Large intestine (tissue), 3 donors: ENCODE measurements at regions not wholly inside any gene's neighbourhood (a gene's known extent, or its start where the extent isn't known, plus 50 kb on each side); places are given as distances from the start of the nearest gene placed in this dataset.

ENCODE experiments used
- DNase-seq, 2 donors: peaks; one replicate each; pipeline versions ENCODE4 v3.0.0 to v3.0.0-alpha.2; 2013
- H3K27ac ChIP-seq: one replicate; pipeline ENCODE4 v1.5.1; 2013; ENCODE audit warnings: low read length
- H3K27me3 ChIP-seq: 2 replicates; pipeline ENCODE4 v1.6.1; 2013; ENCODE audit warnings: low read length; ENCODE audit not compliant: control insufficient read depth, insufficient read depth
- H3K36me3 ChIP-seq: 2 replicates; pipeline ENCODE4 v1.6.1; 2013; ENCODE audit warnings: low read length; ENCODE audit not compliant: control insufficient read depth, insufficient read depth
- H3K4me1 ChIP-seq: one replicate; pipeline ENCODE4 v1.6.1; 2013; ENCODE audit warnings: low read length; ENCODE audit not compliant: control insufficient read depth, insufficient read depth
- H3K4me3 ChIP-seq: one replicate; pipeline ENCODE4 v1.5.1; 2013; ENCODE audit warnings: low read length
- H3K9me3 ChIP-seq: one replicate; pipeline ENCODE4 v1.6.1; 2013; ENCODE audit warnings: mild to moderate bottlenecking, low read depth, low read length, moderate library complexity; ENCODE audit not compliant: control insufficient read depth
- WGBS: methylation state at CpG from one replicate; pipeline ENCODE4 v1.1.5; 2013; ENCODE audit warnings: low lambda C conversion rate; ENCODE audit not compliant: insufficient coverage; 5-methylcytosine and 5-hydroxymethylcytosine counted together

DNA sequence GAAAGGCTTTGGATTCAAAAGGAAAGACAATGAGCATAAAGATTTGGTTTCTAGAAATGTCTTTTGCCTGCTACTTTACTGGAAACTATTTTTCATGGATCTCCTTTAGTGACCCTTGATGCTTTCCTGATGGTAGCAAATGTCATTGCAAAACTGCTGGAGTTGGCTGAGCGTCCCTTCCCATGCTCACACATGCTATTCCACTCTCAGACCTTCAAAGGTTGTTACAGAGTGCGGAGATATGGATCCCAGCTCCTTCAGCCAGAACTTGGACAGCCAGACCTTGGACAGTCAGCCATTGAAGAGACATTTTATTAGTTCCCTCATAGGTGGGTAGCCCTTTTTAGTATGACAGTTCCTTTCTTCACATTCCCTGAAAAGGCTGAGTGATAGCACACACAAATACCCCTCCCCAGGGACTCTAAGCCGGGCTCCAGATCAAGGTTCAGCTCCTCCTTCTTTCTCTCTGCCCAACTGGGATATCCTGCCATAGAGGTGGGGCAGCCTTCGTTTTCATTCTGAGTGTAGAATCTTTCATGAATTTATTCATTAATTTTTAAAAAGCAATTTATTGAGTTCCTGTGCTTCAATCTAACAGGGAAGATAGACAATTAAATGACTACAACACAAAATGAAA lies 153.3 kb upstream of the SLC44A1 start:
- no peaks in the 10 kb centered on the region for H3K4me1 ChIP-seq
- peak in 1 of 2 donors; percentile 30 for DNase-seq
- WGBS = no CpG with 5 or more reads among the region's 4 CpGs
- H3K27me3 ChIP-seq = no peaks in the 10 kb centered on the region
- H3K36me3 ChIP-seq = no peaks in the 10 kb centered on the region
- no peak overlapping the region for H3K4me3 ChIP-seq
- H3K27ac ChIP-seq = no peak overlapping the region
- no peaks in the 10 kb centered on the region for H3K9me3 ChIP-seq

DNA sequence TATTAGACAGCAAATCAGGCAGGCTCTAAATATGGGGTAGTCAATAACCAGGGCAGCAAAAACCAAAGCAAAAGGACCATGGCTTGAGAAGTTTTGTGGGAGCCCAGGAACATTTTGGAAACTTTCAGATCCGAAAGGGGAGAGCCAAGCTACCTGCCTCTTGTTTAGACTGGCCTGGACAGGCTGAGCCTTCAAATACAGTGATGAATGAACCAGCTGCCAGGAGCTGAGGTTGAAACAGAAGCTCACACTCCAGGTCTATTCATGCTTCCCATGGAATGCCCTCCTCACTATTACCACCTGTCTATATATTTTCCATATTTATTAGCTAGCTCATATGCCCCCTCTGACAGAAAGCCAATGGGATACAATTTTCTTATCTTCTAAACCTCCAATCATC lies 150.8 kb upstream of the SLC44A1 start:
- no CpG with 5 or more reads among the region's 1 CpG for WGBS
- Histone ChIP-seq H3K27ac (no peak overlapping the region), H3K36me3 (no peaks in the 10 kb centered on the region), H3K4me3 (no peak overlapping the region), H3K4me1 (no peaks in the 10 kb centered on the region), H3K27me3 (no peaks in the 10 kb centered on the region), H3K9me3 (no peaks in the 10 kb centered on the region)
- no peak for DNase-seq

DNA sequence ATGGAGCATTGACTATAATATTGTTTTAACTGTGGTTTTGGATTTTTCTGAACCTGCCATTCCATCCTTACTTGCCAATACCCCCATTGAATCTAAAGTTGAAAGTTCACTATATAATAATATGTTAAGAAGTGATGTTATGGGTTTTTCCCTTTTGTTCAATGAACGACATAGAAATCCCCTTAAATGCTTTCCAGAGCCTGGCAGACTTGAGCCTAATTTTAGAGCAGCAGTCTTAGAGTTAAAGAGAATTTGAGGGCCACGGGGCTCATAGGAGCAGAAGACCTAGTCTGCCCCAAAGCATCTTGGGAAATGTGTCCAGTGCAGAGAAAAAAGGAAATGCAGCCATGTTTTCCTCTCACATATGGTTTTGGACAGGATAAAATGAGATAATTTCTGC lies 146.1 kb upstream of the SLC44A1 start:
- no peak for DNase-seq

DNA sequence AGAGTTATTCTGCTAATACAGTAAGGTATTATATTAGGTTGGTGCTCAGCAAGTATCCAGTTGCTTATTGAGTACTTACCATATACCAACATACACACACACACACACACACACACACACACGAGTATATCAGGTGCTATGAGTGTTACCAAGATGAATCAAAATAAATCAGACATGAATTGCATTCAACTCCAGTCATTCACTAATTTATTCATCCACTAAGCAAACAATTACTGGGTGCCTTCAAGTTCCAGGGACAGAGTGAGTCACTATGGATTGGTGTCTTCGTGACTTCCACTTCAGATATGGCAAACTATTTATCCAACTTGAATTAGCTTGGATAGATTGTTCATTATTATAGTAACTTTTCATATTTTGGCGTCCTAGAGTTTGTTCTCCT lies 140.7 kb upstream of the SLC44A1 start:
- H3K4me3 ChIP-seq = no peak overlapping the region
- no peaks in the 10 kb centered on the region for H3K36me3 ChIP-seq
- 79% methylated on average over 2 of the region's 3 CpGs for WGBS
- no peak overlapping the region for H3K27ac ChIP-seq
- H3K9me3 ChIP-seq = no peaks in the 10 kb centered on the region
- H3K27me3 ChIP-seq = no peaks in the 10 kb centered on the region
- DNase-seq = no peak
- no peaks in the 10 kb centered on the region for H3K4me1 ChIP-seq

More for the DNA sequence above, 146.1 kb upstream of the SLC44A1 start:
- Histone ChIP-seq H3K4me1 (no peaks in the 10 kb centered on the region), H3K36me3 (no peaks in the 10 kb centered on the region), H3K27me3 (no peaks in the 10 kb centered on the region), H3K27ac (no peak overlapping the region), H3K9me3 (no peaks in the 10 kb centered on the region), H3K4me3 (no peak overlapping the region)
- no CpG with 5 or more reads among the region's 2 CpGs for WGBS

DNA sequence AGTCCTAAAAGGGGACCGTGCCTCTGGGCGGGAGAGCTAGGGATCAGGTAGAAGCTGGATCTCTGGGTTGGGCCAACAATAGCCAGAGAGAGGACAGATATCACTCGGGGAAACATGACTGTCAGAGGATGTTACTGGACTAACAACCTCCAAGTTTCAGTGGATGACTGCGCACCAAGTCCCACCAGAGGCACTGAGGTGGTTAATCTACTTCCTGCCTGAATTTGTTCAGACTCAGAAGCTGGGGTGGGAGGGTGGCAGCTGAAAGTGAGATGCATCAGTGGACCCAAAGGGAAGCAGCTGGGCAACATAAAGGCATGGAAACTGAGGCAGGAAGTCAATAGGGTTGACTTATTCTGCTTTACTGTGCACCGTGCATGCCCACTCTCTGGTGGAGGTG lies 130.1 kb upstream of the SLC44A1 start:
- Histone ChIP-seq H3K27ac (no peak overlapping the region), H3K4me3 (no peak overlapping the region), H3K27me3 (no peaks in the 10 kb centered on the region), H3K36me3 (no peaks in the 10 kb centered on the region), H3K9me3 (no peaks in the 10 kb centered on the region), H3K4me1 (peaks cover 22% of the 10 kb centered on the region)
- WGBS = no CpG with 5 or more reads among the region's 5 CpGs
- DNase-seq = no peak

DNA sequence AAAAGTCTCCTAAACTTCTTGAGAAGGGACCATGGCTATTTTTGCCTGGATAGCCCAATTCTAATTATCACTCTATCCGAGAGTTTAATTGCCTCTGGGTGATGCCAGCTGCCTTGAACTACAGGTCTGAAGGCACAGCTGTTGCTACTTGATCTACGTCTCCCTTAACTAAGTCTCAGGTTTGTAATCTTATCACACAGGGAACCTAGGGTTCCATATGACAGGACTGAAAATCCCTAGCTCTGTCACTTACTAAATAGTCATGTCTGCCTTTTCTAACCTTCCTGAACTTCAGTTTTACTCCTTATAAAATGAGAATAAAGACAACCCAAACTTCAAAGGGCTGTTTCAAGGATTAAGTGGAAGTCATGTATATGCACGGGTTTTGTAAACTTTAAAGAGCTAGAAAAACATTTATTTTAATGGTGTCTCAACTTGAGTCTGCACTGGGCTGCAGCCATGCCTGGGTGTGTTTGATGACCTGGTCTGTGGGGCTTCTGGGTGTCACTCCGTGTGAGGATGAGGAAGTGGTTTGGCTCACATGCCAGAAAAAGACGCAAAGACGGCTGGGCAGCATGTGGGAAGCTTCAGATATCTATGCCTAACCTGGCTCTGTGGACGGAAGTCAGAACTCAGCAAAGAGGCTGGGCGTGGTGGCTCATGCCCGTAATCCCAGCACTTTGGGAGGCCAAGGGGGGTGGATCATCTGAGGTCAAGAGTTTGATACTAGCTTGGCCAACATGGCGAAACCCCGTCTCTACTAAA lies 129.3 kb upstream of the SLC44A1 start:
- no peaks in the 10 kb centered on the region for H3K27me3 ChIP-seq
- H3K36me3 ChIP-seq = no peaks in the 10 kb centered on the region
- H3K4me1 ChIP-seq = peaks cover 22% of the 10 kb centered on the region
- DNase-seq = peak in 1 of 2 donors; percentile 35
- no peak overlapping the region for H3K4me3 ChIP-seq
- no CpG with 5 or more reads among the region's 11 CpGs for WGBS
- no peaks in the 10 kb centered on the region for H3K9me3 ChIP-seq
- peak overlapping the region; percentile 88 for H3K27ac ChIP-seq

DNA sequence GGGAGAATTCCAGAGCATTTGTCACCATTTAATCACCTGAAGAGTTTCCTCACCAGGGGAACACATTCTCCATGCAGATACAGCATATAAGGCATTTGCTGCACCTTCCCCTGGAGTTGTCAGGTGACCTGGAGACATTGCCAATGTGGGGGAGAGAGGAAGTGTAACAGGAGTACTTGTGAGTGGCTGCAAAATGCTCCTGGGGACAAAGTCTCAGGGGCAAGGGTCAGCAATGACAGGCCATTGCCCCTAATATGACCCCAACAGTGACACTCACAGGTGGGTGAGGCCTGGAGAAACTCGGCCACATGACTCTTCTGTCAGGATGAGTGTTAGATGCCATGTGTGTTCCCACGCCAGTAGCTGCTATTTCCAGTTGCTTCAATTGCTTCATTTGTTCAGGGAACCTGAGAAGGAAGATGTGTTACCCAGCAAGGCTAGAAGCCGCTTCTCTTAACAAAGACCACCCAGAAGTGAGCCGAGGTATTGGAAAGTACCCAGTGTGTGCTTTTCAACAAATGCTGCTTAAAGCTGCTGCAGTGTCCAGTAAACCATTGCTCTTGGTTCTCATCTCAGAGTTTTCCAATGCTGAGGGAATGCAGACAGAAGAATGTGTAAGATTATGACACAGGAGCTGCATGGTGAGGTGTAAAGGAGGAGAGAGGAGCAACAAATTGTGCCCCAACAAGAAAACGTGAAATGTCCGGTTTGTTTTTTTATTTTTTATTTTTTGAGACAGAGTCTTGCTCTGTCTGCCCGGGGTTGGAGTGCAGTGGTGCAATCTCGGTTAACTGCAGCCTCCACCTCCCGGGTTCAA lies 128.2 kb upstream of the SLC44A1 start:
- no peaks in the 10 kb centered on the region for H3K27me3 ChIP-seq
- WGBS = 60% methylated on average over 1 of the region's 9 CpGs

DNA sequence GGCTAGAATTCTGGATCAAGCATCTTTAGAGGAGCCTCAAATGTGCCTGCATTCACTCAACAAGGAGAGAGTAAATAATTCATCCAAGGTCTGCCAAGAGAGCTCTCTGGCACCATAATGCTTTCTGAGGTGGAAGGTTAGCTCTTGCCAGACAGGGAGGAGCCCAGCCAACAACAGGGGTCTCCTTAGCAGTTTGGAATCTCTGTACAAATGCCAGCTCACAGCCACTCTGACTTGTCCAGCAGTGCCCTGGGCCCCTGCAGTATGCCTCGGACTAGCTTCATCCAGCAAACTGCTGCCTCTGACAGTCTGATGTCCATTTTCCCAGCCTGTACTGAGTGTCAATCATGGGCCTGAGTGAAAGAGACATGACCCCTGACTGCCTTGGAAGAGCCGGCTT lies 127.2 kb upstream of the SLC44A1 start:
- DNase-seq = no peak
- peaks cover 27% of the 10 kb centered on the region for H3K4me1 ChIP-seq
- H3K36me3 ChIP-seq = no peaks in the 10 kb centered on the region
- whole genome bisulfite sequencing = no CpG with 5 or more reads among the region's 2 CpGs
- H3K4me3 ChIP-seq = no peak overlapping the region
- no peaks in the 10 kb centered on the region for H3K27me3 ChIP-seq
- peak overlapping the region; percentile 88 for H3K27ac ChIP-seq
- no peaks in the 10 kb centered on the region for H3K9me3 ChIP-seq

More for the DNA sequence above, 128.2 kb upstream of the SLC44A1 start:
- Histone ChIP-seq H3K27ac (peak overlapping the region; percentile 88), H3K4me3 (no peak overlapping the region), H3K4me1 (peaks cover 22% of the 10 kb centered on the region), H3K9me3 (no peaks in the 10 kb centered on the region), H3K36me3 (no peaks in the 10 kb centered on the region)
- DNase-seq = peak; percentile 94 to 97

DNA sequence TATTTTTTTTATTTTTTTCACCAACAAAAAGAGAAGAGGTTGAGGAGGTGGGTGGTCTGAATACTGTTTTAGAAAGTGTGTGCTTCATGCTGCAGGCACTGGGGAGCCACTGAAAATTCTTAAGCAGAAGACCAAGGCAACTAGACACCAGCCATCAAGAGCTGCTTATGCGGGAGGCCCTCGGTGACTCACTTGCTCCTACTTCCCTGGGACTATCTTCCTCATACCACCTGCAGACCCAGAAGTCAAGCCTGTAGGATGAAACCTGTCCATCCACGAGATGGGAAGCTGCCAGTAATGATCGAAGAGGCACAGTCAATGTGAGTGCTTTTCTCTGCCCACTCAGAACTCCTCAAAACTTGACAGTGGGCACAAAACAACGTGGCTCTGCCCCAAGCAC lies 125.8 kb upstream of the SLC44A1 start:
- Histone ChIP-seq H3K27ac (no peak overlapping the region), H3K9me3 (no peaks in the 10 kb centered on the region), H3K36me3 (no peaks in the 10 kb centered on the region), H3K27me3 (no peaks in the 10 kb centered on the region), H3K4me1 (peaks cover 30% of the 10 kb centered on the region), H3K4me3 (no peak overlapping the region)
- WGBS = no CpG with 5 or more reads among the region's 5 CpGs
- DNase-seq = no peak

DNA sequence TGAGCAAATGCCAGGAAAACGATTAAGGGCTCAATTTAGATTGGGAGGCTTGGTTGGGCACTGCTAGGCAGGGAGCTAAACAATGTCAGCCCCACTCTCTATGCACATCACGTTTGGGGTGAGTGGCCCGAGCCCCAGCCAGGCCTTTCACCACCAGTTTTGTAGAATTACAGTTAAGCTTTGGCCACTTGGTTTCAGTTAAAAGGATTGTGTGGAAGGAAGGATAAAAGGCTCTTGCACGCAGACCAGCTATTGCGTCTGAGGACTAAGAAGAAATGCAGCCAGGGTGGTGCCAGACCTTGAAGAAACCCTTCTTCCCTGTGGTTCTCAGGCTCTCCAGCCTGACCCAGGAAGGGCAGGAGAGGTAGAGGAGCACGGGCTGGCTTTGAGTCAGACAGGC lies 125.3 kb upstream of the SLC44A1 start:
- DNase-seq = no peak
- Histone ChIP-seq H3K9me3 (no peaks in the 10 kb centered on the region), H3K27ac (no peak overlapping the region), H3K27me3 (no peaks in the 10 kb centered on the region), H3K4me3 (no peak overlapping the region), H3K36me3 (no peaks in the 10 kb centered on the region), H3K4me1 (peaks cover 30% of the 10 kb centered on the region)
- WGBS = no CpG with 5 or more reads among the region's 6 CpGs
